Activated CD8-positive, alpha-beta memory T cell treated with anti-CD3 and anti-CD28 coated beads for 24 hours (primary cell): ENCODE measurements at regions not wholly inside any gene's neighbourhood (a gene's known extent, or its start where the extent isn't known, plus 50 kb on each side); places are given as distances from the start of the nearest gene placed in this dataset.
"Not testable (repeated sequence)": the region's sequence is repeated elsewhere in the genome, so short reads cannot be mapped to it uniquely, and the experiment has no call there.

Source experiments
- DNase-seq: peaks from one replicate; pipeline ENCODE4 v3.0.0-alpha.2; 2020

- DNase-seq = no peak
These were observed 50.7 kb upstream of the DIAPH3 start for GRCh38 chr13:60214213-60215055.

DNA sequence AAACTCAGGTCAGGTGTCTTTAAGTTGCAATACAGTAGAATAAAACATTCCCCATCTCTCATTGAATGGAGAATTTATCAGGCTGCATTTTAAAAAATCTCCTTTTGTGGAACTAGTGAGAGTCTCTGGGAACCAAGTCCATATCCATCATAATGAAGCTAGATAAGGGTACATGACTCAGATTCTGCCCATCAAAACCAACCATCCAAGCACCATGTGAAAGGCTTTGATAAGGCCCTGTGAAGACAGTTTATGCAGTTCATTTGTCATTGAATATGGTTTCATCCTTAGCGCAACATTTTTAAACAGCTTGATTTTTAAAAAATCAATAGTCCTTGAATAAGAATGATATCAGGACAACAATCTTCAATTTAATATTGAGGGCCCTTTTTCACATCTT lies 56.3 kb upstream of the DIAPH3 start:
- DNase-seq = no peak

DNA sequence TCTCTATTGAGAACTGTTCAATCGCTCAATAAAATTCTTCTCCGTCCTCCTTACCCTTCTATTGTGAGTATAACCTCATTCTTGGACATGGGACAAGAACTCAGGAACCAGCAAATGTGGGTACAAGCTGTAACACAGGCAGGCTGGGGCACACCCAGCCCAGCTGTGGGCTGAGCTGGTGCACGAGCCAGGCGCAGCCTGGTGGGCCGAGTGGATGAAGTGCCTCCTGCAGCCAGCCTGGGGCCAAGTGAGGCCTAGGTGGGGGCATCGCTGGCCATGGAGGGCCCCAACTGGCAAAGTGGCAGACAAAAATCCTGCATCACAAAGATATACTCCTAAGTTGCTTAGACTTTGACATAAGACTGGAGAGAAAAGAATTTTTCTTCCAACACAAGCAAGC lies 57.9 kb upstream of the DIAPH3 start:
- DNase-seq = no peak

DNA sequence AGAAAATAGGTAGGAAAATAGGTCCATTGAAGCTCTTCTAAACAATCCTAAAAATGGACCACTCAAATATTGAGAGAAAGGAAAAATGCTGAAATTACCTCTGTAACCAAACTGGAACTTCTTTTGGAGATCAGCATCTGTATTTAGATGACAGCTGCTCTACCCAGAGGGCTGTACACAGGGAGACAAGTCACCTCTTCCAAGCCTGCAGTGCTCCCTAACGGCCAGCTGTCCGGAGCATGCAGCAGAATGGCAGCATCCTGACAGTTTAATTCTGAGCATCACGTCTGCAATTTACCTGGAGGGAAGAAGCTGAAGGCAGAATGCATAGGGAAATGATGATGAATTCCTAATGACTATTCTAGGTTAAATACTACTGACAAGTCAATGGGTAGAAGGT lies 62.8 kb upstream of the DIAPH3 start:
- DNase-seq = no peak

DNA sequence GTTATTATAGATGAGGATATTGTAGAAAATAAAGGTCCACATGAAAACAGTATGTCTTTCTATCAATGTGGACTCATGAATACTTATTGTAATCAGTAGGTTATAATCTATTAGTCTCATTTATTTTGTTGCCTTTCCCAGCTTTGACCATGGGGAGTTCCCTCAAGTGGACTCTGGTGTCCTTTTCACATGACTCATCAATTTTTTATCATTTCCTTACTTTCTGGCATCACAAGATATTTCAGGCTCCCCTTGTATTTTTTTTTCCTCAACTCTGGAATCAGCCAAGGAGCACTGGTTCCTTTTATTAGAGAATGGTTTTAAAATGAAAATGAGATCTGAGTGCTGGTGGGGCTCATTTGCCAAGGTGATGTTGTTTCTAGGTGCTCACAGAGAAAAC lies 63.4 kb upstream of the DIAPH3 start:
- no peak for DNase-seq

DNA sequence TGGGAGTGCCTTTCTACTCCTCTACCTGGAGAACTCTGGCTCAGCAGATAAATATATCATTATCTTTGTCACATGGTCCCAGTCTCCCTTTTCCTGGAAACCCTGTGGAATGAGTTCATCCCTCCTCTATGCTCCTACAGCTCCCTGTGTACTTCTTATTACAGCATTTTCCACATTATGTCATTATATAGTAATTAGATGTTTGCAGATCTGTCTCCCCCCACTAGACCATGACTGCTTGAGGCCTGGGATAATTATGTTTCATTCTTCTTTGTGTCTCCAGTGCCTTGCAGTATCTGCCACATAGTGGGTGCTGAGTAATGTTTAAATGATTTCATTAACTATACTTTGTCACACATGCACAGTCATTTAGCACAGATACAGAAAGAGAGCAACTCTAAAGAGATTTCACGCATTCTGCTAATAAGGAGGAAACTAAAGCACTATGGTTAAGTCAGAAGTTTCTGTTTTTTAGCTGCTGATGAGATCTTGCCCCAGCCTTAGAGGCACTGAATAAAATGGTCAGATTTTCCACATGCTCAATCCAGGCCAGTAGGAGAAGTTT lies 66.1 kb upstream of the DIAPH3 start:
- no peak for DNase-seq

DNA sequence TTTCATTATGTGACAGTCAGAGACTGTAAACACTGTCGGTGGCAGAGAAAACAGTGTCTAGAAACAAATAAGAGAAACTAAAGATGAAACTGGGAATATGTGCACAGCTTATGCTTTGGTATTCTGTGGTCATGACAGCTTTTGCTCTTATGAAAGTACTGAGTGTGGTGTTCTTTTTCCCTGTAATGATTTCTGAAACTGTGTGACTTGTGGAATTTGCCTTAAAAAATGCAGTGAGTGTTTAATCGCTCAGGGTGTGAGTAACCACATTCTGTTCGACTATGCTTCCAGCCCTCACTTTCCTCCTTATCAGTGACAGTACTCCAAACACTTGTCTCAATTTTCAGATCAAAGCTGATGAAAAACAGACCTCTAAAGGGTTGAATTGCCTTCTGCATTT lies 66.9 kb upstream of the DIAPH3 start:
- DNase-seq = no peak

- DNase-seq = no peak
These were observed 78.4 kb upstream of the DIAPH3 start for GRCh38 chr13:60242043-60242595.

GRCh38 chr13:60244381-60244780 lies 80.7 kb upstream of the DIAPH3 start:
- DNase-seq = no peak

- not testable (repeated sequence) for DNase-seq
These were observed 87.7 kb upstream of the DIAPH3 start for GRCh38 chr13:60251419-60251818.

DNA sequence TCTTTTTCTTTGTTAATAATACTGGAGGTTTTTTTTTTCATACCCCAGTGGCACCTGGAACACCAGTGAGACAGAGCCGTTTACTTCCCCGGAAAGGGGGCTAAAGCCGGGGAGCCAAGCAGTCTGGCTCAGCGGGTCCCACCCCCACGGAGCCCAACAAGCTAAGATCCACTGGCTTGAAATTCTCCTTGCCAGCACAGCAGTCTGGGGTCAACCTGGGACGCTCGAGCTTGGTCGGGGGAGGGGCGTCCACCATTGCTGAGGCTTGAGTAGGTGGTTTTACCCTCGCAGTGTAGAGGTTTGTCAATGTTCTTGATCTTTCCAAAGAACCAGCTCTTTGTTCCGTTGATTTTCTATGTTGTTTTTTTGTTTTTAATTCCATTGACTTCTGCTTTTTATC lies 94.6 kb upstream of the DIAPH3 start:
- DNase-seq = no peak

DNA sequence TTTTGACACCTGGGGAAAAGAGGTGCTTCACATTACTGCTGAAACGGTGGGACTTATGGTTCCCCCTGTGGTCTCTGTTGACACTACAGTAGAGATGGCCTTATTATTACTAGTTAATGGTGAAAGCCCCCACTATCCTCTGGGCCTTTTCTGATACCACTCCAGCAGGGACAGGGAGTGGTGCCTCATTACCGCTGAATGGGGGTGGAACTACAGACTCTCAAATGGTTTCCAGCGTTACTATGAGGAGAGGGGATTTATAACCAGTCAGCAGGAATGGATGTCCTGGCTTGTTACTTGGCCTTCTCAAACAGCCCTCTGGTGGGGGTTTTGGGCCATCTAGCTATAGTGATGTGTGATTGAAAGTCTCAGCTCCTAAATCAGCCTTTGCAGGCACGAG lies 96.7 kb upstream of the DIAPH3 start:
- no peak for DNase-seq

GRCh38 chr13:60261432-60262351 lies 98.0 kb upstream of the DIAPH3 start:
- DNase-seq = no peak

DNA sequence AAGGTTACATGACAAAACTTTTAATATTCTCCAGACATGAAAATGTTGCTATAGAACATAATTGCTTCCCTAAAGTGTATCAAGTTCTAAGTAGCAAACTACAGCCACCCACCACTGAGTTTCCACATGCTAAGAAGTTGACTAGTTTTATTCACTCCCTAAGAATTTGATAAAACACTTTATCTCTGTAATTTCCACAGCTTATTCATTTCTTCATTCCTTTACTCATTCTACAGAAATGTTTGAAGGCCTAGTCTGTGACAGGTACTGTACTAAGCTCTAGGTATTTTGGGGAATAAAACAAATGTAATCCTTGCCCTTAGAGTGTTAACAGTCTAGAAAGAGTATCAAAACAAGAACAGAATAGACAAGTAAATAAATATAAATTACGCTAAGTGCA lies 101.8 kb upstream of the DIAPH3 start:
- DNase-seq = no peak

DNA sequence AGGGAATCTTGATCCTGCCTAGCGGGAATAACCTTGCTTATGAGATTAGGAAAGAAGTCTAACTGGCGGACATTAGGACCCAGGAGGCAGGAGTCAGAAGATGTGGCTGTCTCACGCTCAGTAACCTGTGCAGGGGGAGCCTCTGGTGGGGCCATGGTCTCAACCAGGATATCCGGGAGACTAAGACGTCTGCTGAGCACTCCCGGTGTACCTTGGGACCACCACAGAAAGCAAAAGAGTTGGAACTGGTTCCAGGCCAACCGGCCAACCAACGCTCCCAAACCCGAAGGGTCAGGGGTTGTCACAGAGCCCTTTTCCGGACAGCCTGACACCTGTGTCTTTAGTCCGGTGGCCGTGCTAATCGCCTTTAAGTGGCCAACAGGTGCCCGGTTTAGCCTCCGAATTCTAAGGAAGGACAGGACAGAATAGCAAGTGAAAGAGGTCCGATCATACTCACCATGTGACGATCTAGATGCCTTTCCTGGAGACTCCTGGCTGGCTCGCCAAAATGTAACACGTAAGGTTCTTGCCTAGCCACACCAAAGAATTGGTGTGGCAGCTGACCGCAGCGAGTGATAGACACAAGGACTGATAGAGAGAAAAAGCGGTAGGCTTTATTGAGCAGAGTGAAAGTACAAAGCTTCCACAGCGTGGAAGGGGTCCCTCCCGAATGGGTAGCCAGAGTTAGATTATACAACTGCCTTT lies 103.9 kb upstream of the DIAPH3 start:
- peak; percentile 66 for DNase-seq

- DNase-seq = no peak
These were observed 104.5 kb upstream of the DIAPH3 start for GRCh38 chr13:60268203-60268555.

- DNase-seq = no peak
These were observed 110.3 kb upstream of the DIAPH3 start for GRCh38 chr13:60273971-60274527.

- no peak for DNase-seq
These were observed 110.9 kb upstream of the DIAPH3 start for GRCh38 chr13:60274655-60275054.

DNA sequence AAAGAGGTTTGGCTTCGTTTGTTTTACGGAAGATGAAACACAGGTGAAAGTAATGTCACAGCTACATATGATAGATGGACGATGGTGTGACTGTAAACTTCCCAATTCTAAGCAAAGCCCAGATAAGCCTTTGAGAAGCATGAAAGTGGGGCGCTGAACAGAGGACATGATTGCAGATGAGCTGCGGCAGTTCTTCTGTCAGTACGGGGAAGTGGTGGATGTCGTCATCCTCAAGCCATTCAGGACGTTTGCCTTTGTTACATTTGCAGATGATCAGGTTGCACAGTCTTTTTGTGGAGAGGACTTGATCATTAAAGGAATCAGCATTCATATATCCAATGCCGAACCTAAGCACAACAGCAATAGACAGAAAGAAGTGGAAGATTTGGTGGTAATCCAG lies 111.5 kb upstream of the DIAPH3 start:
- no peak for DNase-seq

GRCh38 chr13:60280524-60280923 lies 116.5 kb upstream of the TDRD3 start:
- not testable (repeated sequence) for DNase-seq

DNA sequence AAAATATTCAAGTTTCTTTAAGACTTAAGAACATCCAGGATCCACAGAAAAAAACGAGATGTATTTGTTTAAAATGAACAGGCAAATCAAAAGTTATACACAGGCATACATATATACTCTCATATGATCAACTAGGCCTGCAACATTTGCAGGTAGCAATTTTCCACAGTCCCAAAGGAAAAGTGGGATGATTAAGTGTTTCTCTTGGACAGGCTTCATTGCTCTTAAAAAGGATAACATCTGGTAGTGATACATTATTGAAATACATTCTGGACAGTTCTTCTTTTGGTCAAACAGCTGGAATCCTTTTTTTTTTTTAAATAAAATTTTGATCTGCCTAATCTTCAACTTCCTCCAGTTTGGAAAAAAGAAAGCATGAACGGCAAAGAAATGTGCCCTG lies 114.8 kb upstream of the TDRD3 start:
- DNase-seq = no peak

DNA sequence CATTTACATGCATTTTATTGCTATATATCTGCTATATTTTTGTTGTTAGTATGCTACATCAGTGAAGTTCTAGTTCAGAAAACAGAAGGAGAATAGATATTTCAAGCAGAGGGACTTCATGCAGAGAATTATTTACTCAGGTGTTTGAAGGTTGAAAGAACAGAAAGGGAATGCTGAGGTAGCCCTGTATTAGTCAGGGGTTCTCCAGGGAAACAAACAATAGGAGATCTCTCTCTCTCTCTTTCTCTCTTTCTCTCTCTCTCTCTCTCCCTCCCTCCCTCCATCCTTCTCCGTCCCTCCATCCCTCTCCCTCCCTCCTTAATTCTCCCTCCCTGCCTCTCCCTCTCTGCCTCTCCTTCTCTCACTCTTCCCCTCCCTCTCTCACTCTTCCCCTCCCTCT lies 114.3 kb upstream of the TDRD3 start:
- no peak for DNase-seq

GRCh38 chr13:60286707-60287106 lies 110.3 kb upstream of the TDRD3 start:
- DNase-seq = no peak
